ENCODE measurements at regions not wholly inside any gene's neighbourhood (a gene's known extent, or its start where the extent isn't known, plus 50 kb on each side); places are given as distances from the start of the nearest gene placed in this dataset.

DNA sequence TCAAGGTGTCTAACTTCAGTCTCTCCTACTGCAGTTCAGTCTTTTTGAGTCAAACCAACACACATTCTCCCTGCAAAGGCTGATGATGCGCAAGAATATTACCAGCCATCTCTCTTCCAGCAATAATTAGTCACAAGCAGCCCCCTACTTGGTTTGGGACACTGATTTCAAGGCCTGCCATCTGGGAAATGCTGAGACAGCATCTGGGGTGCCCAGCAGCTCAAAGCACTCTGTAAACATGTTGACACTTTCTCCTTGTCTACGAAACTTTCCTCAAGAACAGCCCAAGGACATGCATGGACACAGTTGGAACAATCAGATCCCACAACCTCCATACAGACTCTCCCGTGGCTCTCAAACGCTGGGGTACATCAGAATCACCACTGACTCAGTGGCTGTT lies 149.2 kb upstream of the RPL38 start:
- H3K9me3 Mint-ChIP-seq = no peaks in the 10 kb centered on the region
- H3K27me3 Mint-ChIP-seq = peaks cover 5% of the 10 kb centered on the region
- ATAC-seq (no peak), DNase-seq (no peak)
- H3K36me3 Mint-ChIP-seq (ENCODE audit: low read depth) = no peaks in the 10 kb centered on the region
- no peak overlapping the region for H3K4me3 Mint-ChIP-seq
- intact Hi-C loops (cut with micrococcal nuclease) = loop anchor here (10.0 kb wide), 1 partner anchor 61 kb away; no protein-coding TSS in a partner anchor
- H3K27ac Mint-ChIP-seq = no peak overlapping the region
- POLR2A ChIA-PET = no interaction called here
- CTCF ChIA-PET = no interaction called here
- no peaks in the 10 kb centered on the region for H3K4me1 Mint-ChIP-seq (ENCODE audit: low read depth)
- TF ChIP-seq, protein P1, sequence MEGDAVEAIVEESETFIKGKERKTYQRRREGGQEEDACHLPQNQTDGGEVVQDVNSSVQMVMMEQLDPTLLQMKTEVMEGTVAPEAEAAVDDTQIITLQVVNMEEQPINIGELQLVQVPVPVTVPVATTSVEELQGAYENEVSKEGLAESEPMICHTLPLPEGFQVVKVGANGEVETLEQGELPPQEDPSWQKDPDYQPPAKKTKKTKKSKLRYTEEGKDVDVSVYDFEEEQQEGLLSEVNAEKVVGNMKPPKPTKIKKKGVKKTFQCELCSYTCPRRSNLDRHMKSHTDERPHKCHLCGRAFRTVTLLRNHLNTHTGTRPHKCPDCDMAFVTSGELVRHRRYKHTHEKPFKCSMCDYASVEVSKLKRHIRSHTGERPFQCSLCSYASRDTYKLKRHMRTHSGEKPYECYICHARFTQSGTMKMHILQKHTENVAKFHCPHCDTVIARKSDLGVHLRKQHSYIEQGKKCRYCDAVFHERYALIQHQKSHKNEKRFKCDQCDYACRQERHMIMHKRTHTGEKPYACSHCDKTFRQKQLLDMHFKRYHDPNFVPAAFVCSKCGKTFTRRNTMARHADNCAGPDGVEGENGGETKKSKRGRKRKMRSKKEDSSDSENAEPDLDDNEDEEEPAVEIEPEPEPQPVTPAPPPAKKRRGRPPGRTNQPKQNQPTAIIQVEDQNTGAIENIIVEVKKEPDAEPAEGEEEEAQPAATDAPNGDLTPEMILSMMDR (IDR thresholded peaks at IDR 0.05) = no peak

DNA sequence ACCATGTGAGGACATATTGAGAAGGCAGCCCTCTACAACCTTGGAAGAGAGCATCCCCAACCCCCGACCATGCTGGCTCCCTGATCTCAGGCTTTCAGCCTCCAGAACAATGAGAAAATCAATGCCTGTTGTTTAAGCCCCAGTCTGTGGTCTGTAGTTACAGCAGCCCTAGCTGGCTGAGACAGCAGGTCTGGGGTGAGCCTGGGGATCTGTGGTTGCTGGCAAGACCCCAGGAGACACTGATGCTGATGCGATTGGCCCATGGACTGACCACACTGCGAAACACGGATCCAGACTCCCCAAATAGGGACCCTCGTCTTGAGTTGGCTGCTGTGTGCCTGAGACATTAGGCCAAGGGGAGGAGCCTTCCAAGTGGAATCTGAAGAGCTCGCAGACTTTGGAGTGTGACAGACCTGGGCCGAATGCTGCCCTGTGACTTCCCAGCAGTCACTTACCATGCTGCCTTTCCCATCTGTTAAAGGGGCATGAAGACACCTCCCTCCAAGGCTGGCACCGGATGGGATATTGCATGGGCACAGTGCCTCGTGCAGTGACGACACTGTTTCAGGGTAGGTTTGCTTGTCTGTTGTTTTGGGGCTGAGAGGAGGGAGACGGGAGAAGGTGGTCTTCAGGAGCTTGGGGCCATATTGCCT lies 147.8 kb upstream of the RPL38 start:
- no peak overlapping the region for H3K27ac Mint-ChIP-seq
- H3K4me3 Mint-ChIP-seq = no peak overlapping the region
- no peaks in the 10 kb centered on the region for H3K36me3 Mint-ChIP-seq (ENCODE audit: low read depth)
- intact Hi-C loops (cut with micrococcal nuclease) = loop anchor here (10.0 kb wide), 1 partner anchor 59 kb away; no protein-coding TSS in a partner anchor
- H3K4me1 Mint-ChIP-seq (ENCODE audit: low read depth) = no peaks in the 10 kb centered on the region
- H3K27me3 Mint-ChIP-seq = peaks cover 5% of the 10 kb centered on the region
- CTCF ChIA-PET = no interaction called here
- DNase-seq (no peak), ATAC-seq (no peak)
- POLR2A ChIA-PET = no interaction called here
- H3K9me3 Mint-ChIP-seq = no peaks in the 10 kb centered on the region
- TF ChIP-seq, protein P1 (IDR thresholded peaks at IDR 0.05) = no peak

DNA sequence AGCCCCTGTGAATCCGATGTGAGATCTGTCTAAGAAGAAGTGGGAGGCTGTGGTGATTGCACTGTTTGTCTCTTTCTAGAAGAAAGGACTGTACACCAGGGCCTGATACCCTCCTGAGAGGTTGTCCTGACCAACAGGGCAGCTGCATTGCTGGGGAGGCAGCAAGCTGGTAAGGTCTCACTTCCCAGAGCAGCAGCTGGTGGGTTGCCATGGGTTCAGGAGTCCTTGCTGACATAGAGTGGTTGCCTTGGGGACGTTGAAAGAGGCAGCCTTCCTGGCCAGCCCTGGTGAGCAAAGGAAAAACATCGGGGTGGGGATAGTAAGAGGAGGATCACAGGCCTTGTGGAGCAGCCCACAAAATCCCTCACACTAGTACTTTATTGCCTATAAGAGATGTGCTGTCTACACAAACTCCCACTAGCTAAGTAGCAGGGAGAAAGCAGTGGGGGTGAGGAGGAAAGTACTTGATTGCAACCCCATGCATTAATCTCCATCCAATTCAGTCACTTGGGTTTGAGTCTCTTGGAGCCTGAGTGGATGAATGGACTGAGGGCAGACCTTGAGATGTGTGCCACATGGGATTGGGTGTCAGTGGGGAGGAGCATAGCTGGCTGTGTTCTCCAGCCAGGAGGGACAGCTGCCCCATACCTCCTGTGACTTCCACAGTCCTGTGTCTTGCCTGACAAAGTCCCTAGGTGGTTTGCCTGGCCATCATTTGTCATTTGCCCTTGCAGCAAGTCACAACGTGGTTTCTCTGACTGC lies 143.8 kb upstream of the RPL38 start:
- no peaks in the 10 kb centered on the region for H3K4me1 Mint-ChIP-seq (ENCODE audit: low read depth)
- no peak overlapping the region for H3K4me3 Mint-ChIP-seq
- intact Hi-C loops (cut with micrococcal nuclease) = loop anchor here (10.0 kb wide), 1 partner anchor 55 kb away; no protein-coding TSS in a partner anchor
- ChIA-PET POLR2A (no interaction called here), CTCF (no interaction called here)
- TF ChIP-seq, protein P1 (IDR thresholded peaks at IDR 0.05) = no peak
- no peak overlapping the region for H3K27ac Mint-ChIP-seq
- no peaks in the 10 kb centered on the region for H3K9me3 Mint-ChIP-seq
- ATAC-seq (no peak), DNase-seq (no peak)
- no peaks in the 10 kb centered on the region for H3K36me3 Mint-ChIP-seq (ENCODE audit: low read depth)
- H3K27me3 Mint-ChIP-seq = peaks cover 12% of the 10 kb centered on the region

DNA sequence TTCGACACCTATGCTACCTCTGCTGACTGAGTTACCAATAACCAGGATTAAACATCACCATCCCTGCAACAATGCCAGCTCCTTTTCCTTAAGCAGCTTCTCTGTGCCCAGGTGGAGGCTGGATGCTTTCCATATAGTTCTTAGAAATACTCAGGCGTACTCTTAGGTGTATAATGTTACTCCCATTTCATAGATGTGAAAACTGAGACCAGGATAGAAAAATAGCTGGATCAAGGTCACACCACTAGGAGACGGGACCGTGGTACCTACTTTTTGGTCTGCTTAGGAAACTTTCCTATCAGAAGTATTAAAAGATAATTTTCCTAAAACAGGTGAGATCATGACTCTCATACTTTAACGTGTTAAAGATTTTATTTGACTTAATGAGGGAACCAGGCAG lies 141.7 kb upstream of the RPL38 start:
- Mint-ChIP-seq H3K4me3 (no peak overlapping the region), H3K9me3 (no peaks in the 10 kb centered on the region), H3K4me1 (ENCODE audit: low read depth) (no peaks in the 10 kb centered on the region), H3K27me3 (peaks cover 9% of the 10 kb centered on the region), H3K27ac (no peak overlapping the region), H3K36me3 (ENCODE audit: low read depth) (no peaks in the 10 kb centered on the region)
- TF ChIP-seq, protein P1 (IDR thresholded peaks at IDR 0.05) = no peak
- CTCF ChIA-PET = interaction anchor here (1.3 kb wide), 1 partner anchor 28 kb away, joined by 3 read pairs; no protein-coding TSS in a partner anchor
- intact Hi-C loops (cut with micrococcal nuclease) = no loop called here
- DNase-seq (no peak), ATAC-seq (no peak)
- POLR2A ChIA-PET = no interaction called here

DNA sequence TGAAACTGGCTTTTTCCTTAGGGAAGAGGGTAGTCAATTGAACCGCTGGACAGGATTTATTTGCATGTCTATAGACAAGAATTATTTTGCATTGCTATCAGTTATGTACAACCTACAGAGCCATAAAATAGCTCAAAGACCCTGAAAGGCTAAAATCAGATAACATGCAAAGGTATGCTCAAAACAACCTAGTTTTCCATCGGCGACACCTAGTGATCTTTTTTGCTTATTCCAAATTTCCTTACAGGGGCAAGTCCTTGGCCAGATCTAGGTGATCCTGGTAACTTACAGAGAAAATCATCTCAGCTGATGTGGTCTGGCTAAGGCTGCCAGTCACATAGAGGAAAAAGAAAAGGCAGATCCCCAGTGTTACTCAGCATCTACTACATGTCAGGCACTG lies 141.2 kb upstream of the RPL38 start:
- intact Hi-C loops (cut with micrococcal nuclease) = no loop called here
- Mint-ChIP-seq H3K27ac (no peak overlapping the region), H3K9me3 (no peaks in the 10 kb centered on the region), H3K4me3 (no peak overlapping the region), H3K36me3 (ENCODE audit: low read depth) (no peaks in the 10 kb centered on the region), H3K27me3 (peaks cover 12% of the 10 kb centered on the region), H3K4me1 (ENCODE audit: low read depth) (no peaks in the 10 kb centered on the region)
- POLR2A ChIA-PET = no interaction called here
- ATAC-seq (no peak), DNase-seq (no peak)
- CTCF ChIA-PET = no interaction called here
- TF ChIP-seq, protein P1 (IDR thresholded peaks at IDR 0.05) = no peak

Measured in activated CD8-positive, alpha-beta T cell treated with anti-CD3 and anti-CD28 coated beads for 36 hours (primary cell).